Testis (tissue), 2 donors: ENCODE measurements at regions not wholly inside any gene's neighbourhood (a gene's known extent, or its start where the extent isn't known, plus 50 kb on each side); places are given as distances from the start of the nearest gene placed in this dataset.
A peak's percentile ranks its signal among the peaks of the same experiment; 100 is the strongest.

Experiments used
- DNase-seq: peaks from one replicate; pipeline ENCODE4 v3.0.0-alpha.2; 2019
- H3K27ac ChIP-seq, 2 donors: fragments of 200-600 bp; sonication (generic); one replicate each; pipeline ENCODE4 v1.5.1; 2019
- H3K27me3 ChIP-seq: fragments of 200-600 bp; sonication (generic); one replicate; pipeline ENCODE4 v1.5.1; 2019
- H3K36me3 ChIP-seq: fragments of 200-600 bp; sonication (generic); one replicate; pipeline ENCODE4 v1.5.1; 2017; ENCODE audit warnings: low read depth; ENCODE audit errors: missing control alignments
- H3K4me1 ChIP-seq: fragments of 200-600 bp; sonication (generic); one replicate; pipeline ENCODE4 v1.5.1; 2019
- H3K4me3 ChIP-seq, 2 donors: fragments of 200-600 bp; sonication (generic); one replicate each; pipeline ENCODE4 v1.5.1; 2017 to 2019
- H3K9me3 ChIP-seq: fragments of 200-600 bp; sonication (generic); one replicate; pipeline ENCODE4 v1.5.1; 2017
- POLR2A ChIP-seq: fragments of 450-650 bp; IDR thresholded peaks from one replicate; pipeline ENCODE4 v1.6.1; 2017; ENCODE audit warnings: antibody characterized with exemption, mild to moderate bottlenecking, moderate library complexity
- WGBS, 2 donors: methylation state at CpG; one replicate each; pipeline ENCODE4 v1.1.5; 2018; 5-methylcytosine and 5-hydroxymethylcytosine counted together
- intact Hi-C: fragments of 100-400 bp; cut with DNase I; formaldehyde crosslinking; loops from one replicate; pipeline ENCODE4 v1.15.1; 2023; ENCODE audit warnings: low total_unique reads
- TF ChIP-seq, protein P1 (sequence below), 3 experiments: fragments of 450-650 bp in 2 of 3; fragments of 200-600 bp in 1 of 3; sonication (generic) in 1 of 3; IDR thresholded peaks; one replicate each; pipeline ENCODE4 v1.5.1; 2016 to 2019; ENCODE audit warnings: antibody characterized with exemption in 3 of 3, mild to moderate bottlenecking in 2 of 3, moderate library complexity in 1 of 3

GRCh38 chr15:95377258-95377852 lies 953.1 kb upstream of the NR2F2 start:
- intact Hi-C loops = no loop called here
- no peaks in the 10 kb centered on the region for H3K9me3 ChIP-seq
- no peaks in the 10 kb centered on the region for H3K27me3 ChIP-seq
- no peak for TF ChIP-seq POLR2A
- TF ChIP-seq, protein P1, sequence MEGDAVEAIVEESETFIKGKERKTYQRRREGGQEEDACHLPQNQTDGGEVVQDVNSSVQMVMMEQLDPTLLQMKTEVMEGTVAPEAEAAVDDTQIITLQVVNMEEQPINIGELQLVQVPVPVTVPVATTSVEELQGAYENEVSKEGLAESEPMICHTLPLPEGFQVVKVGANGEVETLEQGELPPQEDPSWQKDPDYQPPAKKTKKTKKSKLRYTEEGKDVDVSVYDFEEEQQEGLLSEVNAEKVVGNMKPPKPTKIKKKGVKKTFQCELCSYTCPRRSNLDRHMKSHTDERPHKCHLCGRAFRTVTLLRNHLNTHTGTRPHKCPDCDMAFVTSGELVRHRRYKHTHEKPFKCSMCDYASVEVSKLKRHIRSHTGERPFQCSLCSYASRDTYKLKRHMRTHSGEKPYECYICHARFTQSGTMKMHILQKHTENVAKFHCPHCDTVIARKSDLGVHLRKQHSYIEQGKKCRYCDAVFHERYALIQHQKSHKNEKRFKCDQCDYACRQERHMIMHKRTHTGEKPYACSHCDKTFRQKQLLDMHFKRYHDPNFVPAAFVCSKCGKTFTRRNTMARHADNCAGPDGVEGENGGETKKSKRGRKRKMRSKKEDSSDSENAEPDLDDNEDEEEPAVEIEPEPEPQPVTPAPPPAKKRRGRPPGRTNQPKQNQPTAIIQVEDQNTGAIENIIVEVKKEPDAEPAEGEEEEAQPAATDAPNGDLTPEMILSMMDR (IDR thresholded peaks at IDR 0.05) = no peak
- DNase-seq = no peak
- H3K4me3 ChIP-seq = no peak overlapping the region
- H3K36me3 ChIP-seq = no peaks in the 10 kb centered on the region
- no peaks in the 10 kb centered on the region for H3K4me1 ChIP-seq
- 65 to 67% methylated on average over 5 of the region's 5 CpGs for WGBS, 2 donors
- no peak overlapping the region for H3K27ac ChIP-seq

GRCh38 chr15:95394186-95395067 lies 936.1 kb upstream of the NR2F2 start:
- H3K4me3 ChIP-seq = no peak overlapping the region
- H3K4me1 ChIP-seq = no peaks in the 10 kb centered on the region
- no peaks in the 10 kb centered on the region for H3K9me3 ChIP-seq
- H3K27ac ChIP-seq = peak overlapping the region in 1 of 2 donors; percentile 11
- no peak for DNase-seq
- TF ChIP-seq, protein P1 (IDR thresholded peaks at IDR 0.05) = no peak
- TF ChIP-seq POLR2A = no peak
- H3K36me3 ChIP-seq = no peaks in the 10 kb centered on the region
- no peaks in the 10 kb centered on the region for H3K27me3 ChIP-seq
- intact Hi-C loops = no loop called here
- WGBS, 2 donors = 44 to 46% methylated on average over 8 of the region's 8 CpGs

DNA sequence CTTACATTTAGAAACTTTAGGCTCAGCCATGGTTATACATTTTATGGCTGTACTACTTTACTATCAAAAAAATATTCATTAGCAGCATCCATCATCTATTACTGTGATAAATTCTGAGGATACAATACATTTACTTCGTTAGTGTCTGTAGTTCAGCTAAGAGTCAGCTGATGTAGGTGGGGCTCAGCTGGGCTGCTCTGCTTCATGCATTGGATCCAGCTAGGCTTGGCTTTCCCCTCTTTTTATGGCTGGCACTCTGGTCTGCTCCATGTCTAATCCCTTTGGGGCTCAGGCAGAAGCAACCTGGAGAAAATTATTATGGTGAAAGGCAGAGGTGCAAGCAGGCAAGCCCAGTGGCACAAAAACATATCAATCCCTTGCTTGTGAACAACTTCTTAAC lies 930.1 kb upstream of the NR2F2 start:
- TF ChIP-seq POLR2A = no peak
- TF ChIP-seq, protein P1 (IDR thresholded peaks at IDR 0.05) = no peak
- Histone ChIP-seq H3K27ac (no peak overlapping the region), H3K9me3 (no peaks in the 10 kb centered on the region), H3K27me3 (no peaks in the 10 kb centered on the region), H3K36me3 (no peaks in the 10 kb centered on the region), H3K4me3 (no peak overlapping the region), H3K4me1 (no peaks in the 10 kb centered on the region)
- WGBS, 2 donors = 53 to 56% methylated on average over 1 of the region's 1 CpG
- DNase-seq = no peak
- intact Hi-C loops = no loop called here

- TF ChIP-seq POLR2A = no peak
- TF ChIP-seq, protein P1 (IDR thresholded peaks at IDR 0.05) = no peak
- Histone ChIP-seq H3K9me3 (no peaks in the 10 kb centered on the region), H3K4me1 (no peaks in the 10 kb centered on the region), H3K27me3 (no peaks in the 10 kb centered on the region), H3K27ac (peak overlapping the region in 1 of 2 donors; percentile 22), H3K36me3 (no peaks in the 10 kb centered on the region), H3K4me3 (no peak overlapping the region)
- WGBS, 2 donors = 43 to 58% methylated on average over 1 of the region's 1 CpG
- intact Hi-C loops = no loop called here
- no peak for DNase-seq
Measured at GRCh38 chr15:95401587-95401986, 928.9 kb upstream of the NR2F2 start.
